ENCODE measurements at regions not wholly inside any gene's neighbourhood (a gene's known extent, or its start where the extent isn't known, plus 50 kb on each side); places are given as distances from the start of the nearest gene placed in this dataset.

GRCh38 chr18:45365835-45366234, 249.4 kb upstream of the SLC14A2 start:
- Histone ChIP-seq H3K4me3 (ENCODE audit: control insufficient read depth in 1 of 7, extremely low read depth in 1 of 7, insufficient read depth in 4 of 7, low read depth in 2 of 7, low read length in 6 of 7) (no peak overlapping the region), H3K9me3 (ENCODE audit: control extremely low read depth in 1 of 5, control insufficient read depth in 4 of 5, insufficient read depth in 2 of 5, low read depth in 1 of 5, low read length in 4 of 5) (no peaks in the 10 kb centered on the region), H3K36me3 (ENCODE audit: control insufficient read depth in 4 of 4, insufficient read depth in 4 of 4, low read length in 3 of 4) (no peaks in the 10 kb centered on the region), H3K4me1 (ENCODE audit: control extremely low read depth in 1 of 4, control insufficient read depth in 4 of 4, insufficient read depth in 4 of 4, low read length in 3 of 4) (peaks cover 6 to 13% (median 13%) of the 10 kb centered on the region in 4 experiments), H3K27me3 (replicated peaks in 2 of 5; ENCODE audit: control insufficient read depth in 4 of 5, insufficient read depth in 5 of 5, low read length in 4 of 5) (no peaks in the 10 kb centered on the region), H3K27ac (ENCODE audit: insufficient read depth in 1 of 2, low read depth in 1 of 2, low read length in 2 of 2, poor library complexity in 1 of 2, severe bottlenecking in 2 of 2) (no peak overlapping the region)
- ChIA-PET POLR2A (interaction anchor here (0.6 kb wide), 1 partner anchor 1975 kb away, joined by 3 read pairs; no protein-coding TSS in a partner anchor), CTCF (interaction anchor here (0.9 to 3.0 kb wide), 4 partner anchors 8 to 18 kb away, joined by 3 to 12 read pairs (median 4); no protein-coding TSS in a partner anchor)
- WGBS (ENCODE audit: insufficient coverage), result no CpG with 5 or more reads among the region's 3 CpGs
- no peak for DNase-seq

GRCh38 chr18:45370255-45371010, 244.8 kb upstream of the SLC14A2 start:
- Histone ChIP-seq H3K4me3 (ENCODE audit: control insufficient read depth in 1 of 7, extremely low read depth in 1 of 7, insufficient read depth in 4 of 7, low read depth in 2 of 7, low read length in 6 of 7) (peak overlapping the region in 1 of 7 experiments; percentile 10), H3K27me3 (replicated peaks in 2 of 5; ENCODE audit: control insufficient read depth in 4 of 5, insufficient read depth in 5 of 5, low read length in 4 of 5) (no peaks in the 10 kb centered on the region), H3K27ac (ENCODE audit: insufficient read depth in 1 of 2, low read depth in 1 of 2, low read length in 2 of 2, poor library complexity in 1 of 2, severe bottlenecking in 2 of 2) (peak overlapping the region in 1 of 2 experiments; percentile 10), H3K9me3 (ENCODE audit: control extremely low read depth in 1 of 5, control insufficient read depth in 4 of 5, insufficient read depth in 2 of 5, low read depth in 1 of 5, low read length in 4 of 5) (no peaks in the 10 kb centered on the region), H3K36me3 (ENCODE audit: control insufficient read depth in 4 of 4, insufficient read depth in 4 of 4, low read length in 3 of 4) (no peaks in the 10 kb centered on the region), H3K4me1 (ENCODE audit: control extremely low read depth in 1 of 4, control insufficient read depth in 4 of 4, insufficient read depth in 4 of 4, low read length in 3 of 4) (peaks cover 6 to 43% (median 31%) of the 10 kb centered on the region in 4 experiments)
- 49% methylated on average over 14 of the region's 14 CpGs for WGBS (ENCODE audit: insufficient coverage)
- POLR2A ChIA-PET, result no interaction called here
- peak in 2 of 3 donors; percentile 23 to 30 for DNase-seq
- CTCF ChIA-PET, result interaction anchor here (1.3 kb wide), 1 partner anchor 695 kb away, joined by 3 read pairs; no protein-coding TSS in a partner anchor

DNA sequence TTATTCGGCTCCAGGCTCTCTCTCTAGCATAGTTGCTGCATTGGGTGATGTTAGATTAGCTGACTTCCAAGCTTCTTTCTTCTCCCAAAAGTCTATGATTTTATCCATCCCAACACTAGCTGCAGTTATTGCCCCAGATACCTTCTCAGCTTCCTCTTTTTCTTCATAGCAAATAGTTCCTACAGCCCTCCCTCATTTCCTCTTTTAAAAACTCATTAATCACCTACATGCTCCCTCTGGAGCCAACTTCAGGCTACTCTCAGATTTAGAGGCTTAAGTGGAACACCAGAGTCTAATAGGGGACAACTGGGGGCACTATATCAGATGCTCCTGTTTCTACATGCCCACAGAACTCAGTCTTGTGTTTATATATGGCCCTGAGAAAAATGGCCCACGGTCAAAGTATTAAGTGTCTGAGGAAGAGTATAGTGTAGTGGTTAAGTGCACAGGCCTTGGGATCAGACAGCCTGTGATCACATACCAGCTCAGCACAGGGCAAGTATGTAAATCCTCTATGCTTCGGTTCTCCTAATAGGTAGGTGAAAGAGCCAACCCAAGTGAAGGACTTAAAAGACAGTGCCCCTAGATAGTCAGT, 241.9 kb upstream of the SLC14A2 start:
- ChIA-PET CTCF (interaction anchor here (0.6 to 3.0 kb wide), 8 partner anchors 12 to 1242 kb away, joined by 3 to 13 read pairs (median 3); no protein-coding TSS in a partner anchor), POLR2A (no interaction called here)
- Histone ChIP-seq H3K27me3 (replicated peaks in 2 of 5; ENCODE audit: control insufficient read depth in 4 of 5, insufficient read depth in 5 of 5, low read length in 4 of 5) (no peaks in the 10 kb centered on the region), H3K27ac (ENCODE audit: insufficient read depth in 1 of 2, low read depth in 1 of 2, low read length in 2 of 2, poor library complexity in 1 of 2, severe bottlenecking in 2 of 2) (no peak overlapping the region), H3K4me3 (ENCODE audit: control insufficient read depth in 1 of 7, extremely low read depth in 1 of 7, insufficient read depth in 4 of 7, low read depth in 2 of 7, low read length in 6 of 7) (peak overlapping the region in 2 of 7 experiments; percentile 3 to 43), H3K4me1 (ENCODE audit: control extremely low read depth in 1 of 4, control insufficient read depth in 4 of 4, insufficient read depth in 4 of 4, low read length in 3 of 4) (peaks cover 6 to 43% (median 32%) of the 10 kb centered on the region in 4 experiments), H3K36me3 (ENCODE audit: control insufficient read depth in 4 of 4, insufficient read depth in 4 of 4, low read length in 3 of 4) (no peaks in the 10 kb centered on the region), H3K9me3 (ENCODE audit: control extremely low read depth in 1 of 5, control insufficient read depth in 4 of 5, insufficient read depth in 2 of 5, low read depth in 1 of 5, low read length in 4 of 5) (no peaks in the 10 kb centered on the region)
- DNase-seq, result peak; percentile 65 to 87 (median 81)
- 0% methylated on average over 2 of the region's 3 CpGs for WGBS (ENCODE audit: insufficient coverage)

GRCh38 chr18:45374236-45374635, 241.0 kb upstream of the SLC14A2 start:
- no peaks in the 10 kb centered on the region for H3K9me3 ChIP-seq (ENCODE audit: control extremely low read depth in 1 of 5, control insufficient read depth in 4 of 5, insufficient read depth in 2 of 5, low read depth in 1 of 5, low read length in 4 of 5)
- no peak overlapping the region for H3K4me3 ChIP-seq (ENCODE audit: control insufficient read depth in 1 of 7, extremely low read depth in 1 of 7, insufficient read depth in 4 of 7, low read depth in 2 of 7, low read length in 6 of 7)
- H3K36me3 ChIP-seq (ENCODE audit: control insufficient read depth in 4 of 4, insufficient read depth in 4 of 4, low read length in 3 of 4), result no peaks in the 10 kb centered on the region
- no peaks in the 10 kb centered on the region for H3K27me3 ChIP-seq (replicated peaks in 2 of 5; ENCODE audit: control insufficient read depth in 4 of 5, insufficient read depth in 5 of 5, low read length in 4 of 5)
- no peak overlapping the region for H3K27ac ChIP-seq (ENCODE audit: insufficient read depth in 1 of 2, low read depth in 1 of 2, low read length in 2 of 2, poor library complexity in 1 of 2, severe bottlenecking in 2 of 2)
- DNase-seq, result no peak
- H3K4me1 ChIP-seq (ENCODE audit: control extremely low read depth in 1 of 4, control insufficient read depth in 4 of 4, insufficient read depth in 4 of 4, low read length in 3 of 4), result peaks cover 6 to 43% (median 32%) of the 10 kb centered on the region in 4 experiments
- ChIA-PET CTCF (interaction anchor here (0.6 to 3.0 kb wide), 4 partner anchors 8 to 24 kb away, joined by 3 to 13 read pairs (median 4); no protein-coding TSS in a partner anchor), POLR2A (interaction anchor here (0.6 kb wide), 1 partner anchor 30 kb away, joined by 4 read pairs; no protein-coding TSS in a partner anchor)

GRCh38 chr18:45374878-45375630, 240.2 kb upstream of the SLC14A2 start:
- Histone ChIP-seq H3K36me3 (ENCODE audit: control insufficient read depth in 4 of 4, insufficient read depth in 4 of 4, low read length in 3 of 4) (no peaks in the 10 kb centered on the region), H3K4me1 (ENCODE audit: control extremely low read depth in 1 of 4, control insufficient read depth in 4 of 4, insufficient read depth in 4 of 4, low read length in 3 of 4) (peaks cover 0 to 38% (median 27%) of the 10 kb centered on the region in 4 experiments), H3K4me3 (ENCODE audit: control insufficient read depth in 1 of 7, extremely low read depth in 1 of 7, insufficient read depth in 4 of 7, low read depth in 2 of 7, low read length in 6 of 7) (no peak overlapping the region), H3K9me3 (ENCODE audit: control extremely low read depth in 1 of 5, control insufficient read depth in 4 of 5, insufficient read depth in 2 of 5, low read depth in 1 of 5, low read length in 4 of 5) (no peaks in the 10 kb centered on the region), H3K27ac (ENCODE audit: insufficient read depth in 1 of 2, low read depth in 1 of 2, low read length in 2 of 2, poor library complexity in 1 of 2, severe bottlenecking in 2 of 2) (no peak overlapping the region), H3K27me3 (replicated peaks in 2 of 5; ENCODE audit: control insufficient read depth in 4 of 5, insufficient read depth in 5 of 5, low read length in 4 of 5) (no peaks in the 10 kb centered on the region)
- CTCF ChIA-PET, result interaction anchor here (0.8 to 1.7 kb wide), 3 partner anchors 11 to 25 kb away, joined by 3 to 8 read pairs (median 3); no protein-coding TSS in a partner anchor
- 100% methylated on average over 1 of the region's 6 CpGs for WGBS (ENCODE audit: insufficient coverage)
- no peak for DNase-seq
- POLR2A ChIA-PET, result interaction anchor here (0.6 kb wide), 1 partner anchor 29 kb away, joined by 4 read pairs; no protein-coding TSS in a partner anchor

GRCh38 chr18:45376193-45376592, 239.1 kb upstream of the SLC14A2 start:
- peaks cover 2 to 30% (median 21%) of the 10 kb centered on the region in 4 experiments for H3K4me1 ChIP-seq (ENCODE audit: control extremely low read depth in 1 of 4, control insufficient read depth in 4 of 4, insufficient read depth in 4 of 4, low read length in 3 of 4)
- CTCF ChIA-PET, result interaction anchor here (0.9 to 1.7 kb wide), 2 partner anchors 9 kb away, joined by 3 to 8 read pairs; no protein-coding TSS in a partner anchor
- no peak overlapping the region for H3K27ac ChIP-seq (ENCODE audit: insufficient read depth in 1 of 2, low read depth in 1 of 2, low read length in 2 of 2, poor library complexity in 1 of 2, severe bottlenecking in 2 of 2)
- POLR2A ChIA-PET, result no interaction called here
- H3K27me3 ChIP-seq (replicated peaks in 2 of 5; ENCODE audit: control insufficient read depth in 4 of 5, insufficient read depth in 5 of 5, low read length in 4 of 5), result no peaks in the 10 kb centered on the region
- no peaks in the 10 kb centered on the region for H3K36me3 ChIP-seq (ENCODE audit: control insufficient read depth in 4 of 4, insufficient read depth in 4 of 4, low read length in 3 of 4)
- no peaks in the 10 kb centered on the region for H3K9me3 ChIP-seq (ENCODE audit: control extremely low read depth in 1 of 5, control insufficient read depth in 4 of 5, insufficient read depth in 2 of 5, low read depth in 1 of 5, low read length in 4 of 5)
- DNase-seq, result no peak
- no peak overlapping the region for H3K4me3 ChIP-seq (ENCODE audit: control insufficient read depth in 1 of 7, extremely low read depth in 1 of 7, insufficient read depth in 4 of 7, low read depth in 2 of 7, low read length in 6 of 7)
- 90% methylated on average over 2 of the region's 2 CpGs for WGBS (ENCODE audit: insufficient coverage)
